RWPE2 (cell line): ENCODE measurements at regions not wholly inside any gene's neighbourhood (a gene's known extent, or its start where the extent isn't known, plus 50 kb on each side); places are given as distances from the start of the nearest gene placed in this dataset.

ENCODE experiments used
- ATAC-seq: fragments of 200-7000 bp; cut with Tn5 transposase; 3 replicates; pipeline ENCODE4 v1.9.1; 2021; ENCODE audit warnings: low read depth
- DNase-seq: peaks from one replicate; pipeline ENCODE4 v3.0.0-alpha.2; 2020; ENCODE audit warnings: low spot score
- H3K27ac ChIP-seq: fragments of 450-650 bp; 2 replicates; pipeline ENCODE4 v1.5.1; 2017; ENCODE audit warnings: mild to moderate bottlenecking; ENCODE audit not compliant: poor library complexity, severe bottlenecking
- H3K27me3 ChIP-seq: fragments of 250-450 bp; sonication (Bioruptor Pico); 2 replicates; pipeline ENCODE4 v1.5.1; 2021; ENCODE audit warnings: mild to moderate bottlenecking, moderate library complexity; ENCODE audit not compliant: insufficient read depth, poor library complexity, severe bottlenecking
- H3K36me3 ChIP-seq: fragments of 250-450 bp; sonication (Bioruptor Pico); 2 replicates; pipeline ENCODE4 v1.5.1; 2020; ENCODE audit warnings: low read depth, mild to moderate bottlenecking, moderate library complexity
- H3K4me1 ChIP-seq: fragments of 250-450 bp; sonication (Bioruptor Pico); 2 replicates; pipeline ENCODE4 v1.5.1; 2021; ENCODE audit warnings: mild to moderate bottlenecking, moderate library complexity; ENCODE audit not compliant: insufficient read depth, poor library complexity, severe bottlenecking
- H3K4me3 ChIP-seq: fragments of 250-450 bp; sonication (Bioruptor Pico); 2 replicates; pipeline ENCODE4 v1.5.1; 2021; ENCODE audit warnings: mild to moderate bottlenecking, moderate library complexity; ENCODE audit not compliant: severe bottlenecking
- H3K9me3 ChIP-seq: fragments of 250-450 bp; sonication (Bioruptor Pico); 2 replicates; pipeline ENCODE4 v1.5.1; 2021; ENCODE audit warnings: mild to moderate bottlenecking, moderate library complexity; ENCODE audit not compliant: severe bottlenecking
- CTCF ChIP-seq: fragments of 450-650 bp; IDR thresholded peaks from one replicate; pipeline ENCODE4 v1.5.1; 2017; ENCODE audit warnings: mild to moderate bottlenecking, moderate library complexity; ENCODE audit not compliant: poor library complexity, severe bottlenecking

GRCh38 chr3:132256989-132257388 lies 60.2 kb upstream of the ACP3 start:
- ATAC-seq (no peak), DNase-seq (no peak)
- no peaks in the 10 kb centered on the region for H3K9me3 ChIP-seq
- H3K4me3 ChIP-seq = no peak overlapping the region
- no peaks in the 10 kb centered on the region for H3K27me3 ChIP-seq
- H3K4me1 ChIP-seq = peaks cover 9% of the 10 kb centered on the region
- no peak overlapping the region for H3K27ac ChIP-seq
- no peaks in the 10 kb centered on the region for H3K36me3 ChIP-seq
- TF ChIP-seq CTCF = peak; percentile 56

GRCh38 chr3:132261506-132261905 lies 55.7 kb upstream of the ACP3 start:
- no peak for ATAC-seq
- H3K27ac ChIP-seq = no peak overlapping the region
- no peak overlapping the region for H3K4me3 ChIP-seq
- DNase-seq = no peak
- no peaks in the 10 kb centered on the region for H3K27me3 ChIP-seq
- no peaks in the 10 kb centered on the region for H3K36me3 ChIP-seq
- no peaks in the 10 kb centered on the region for H3K4me1 ChIP-seq
- no peaks in the 10 kb centered on the region for H3K9me3 ChIP-seq
- no peak for TF ChIP-seq CTCF

GRCh38 chr3:132262305-132262704 lies 54.9 kb upstream of the ACP3 start:
- Histone ChIP-seq H3K27ac (no peak overlapping the region), H3K36me3 (no peaks in the 10 kb centered on the region), H3K9me3 (no peaks in the 10 kb centered on the region), H3K4me3 (no peak overlapping the region), H3K4me1 (no peaks in the 10 kb centered on the region), H3K27me3 (no peaks in the 10 kb centered on the region)
- DNase-seq = no peak
- no peak for ATAC-seq
- no peak for TF ChIP-seq CTCF

- H3K27ac ChIP-seq = no peak overlapping the region
- no peak overlapping the region for H3K4me3 ChIP-seq
- no peaks in the 10 kb centered on the region for H3K36me3 ChIP-seq
- no peak for ATAC-seq
- H3K9me3 ChIP-seq = no peaks in the 10 kb centered on the region
- no peak for DNase-seq
- H3K27me3 ChIP-seq = no peaks in the 10 kb centered on the region
- TF ChIP-seq CTCF = no peak
- no peaks in the 10 kb centered on the region for H3K4me1 ChIP-seq
Measured at GRCh38 chr3:132262956-132263355, 54.3 kb upstream of the ACP3 start.

- H3K27me3 ChIP-seq = no peaks in the 10 kb centered on the region
- H3K4me1 ChIP-seq = no peaks in the 10 kb centered on the region
- no peaks in the 10 kb centered on the region for H3K36me3 ChIP-seq
- no peak overlapping the region for H3K27ac ChIP-seq
- no peak for DNase-seq
- ATAC-seq = peak; percentile 40; the same call in 2 of the 3 replicates
- H3K9me3 ChIP-seq = no peaks in the 10 kb centered on the region
- no peak overlapping the region for H3K4me3 ChIP-seq
- TF ChIP-seq CTCF = no peak
Measured at GRCh38 chr3:132265028-132265427, 52.2 kb upstream of the ACP3 start.
